Keratinocyte (primary cell): ENCODE measurements at regions not wholly inside any gene's neighbourhood (a gene's known extent, or its start where the extent isn't known, plus 50 kb on each side); places are given as distances from the start of the nearest gene placed in this dataset.

Source experiments
- EZH2 ChIP-seq: IDR thresholded peaks from one replicate; pipeline ENCODE4 v1.6.1; 2012; ENCODE audit warnings: inconsistent platforms, mild to moderate bottlenecking, low read length, moderate library complexity
- TF ChIP-seq, protein P1 (sequence below), 3 experiments: IDR thresholded peaks in 1 of 3; conservative IDR thresholded peaks in 1 of 3; optimal IDR thresholded peaks in 1 of 3; 2 replicates in 2 of 3; 3 replicates in 1 of 3; pipeline versions ENCODE3 to v1.5.1; 2011; ENCODE audit warnings: low read length in 3 of 3, mild to moderate bottlenecking in 3 of 3, moderate library complexity in 2 of 3, control low read depth in 1 of 3, inconsistent platforms in 1 of 3; ENCODE audit not compliant: insufficient read depth in 2 of 3; ENCODE audit errors: extremely low read depth in 1 of 3

DNA sequence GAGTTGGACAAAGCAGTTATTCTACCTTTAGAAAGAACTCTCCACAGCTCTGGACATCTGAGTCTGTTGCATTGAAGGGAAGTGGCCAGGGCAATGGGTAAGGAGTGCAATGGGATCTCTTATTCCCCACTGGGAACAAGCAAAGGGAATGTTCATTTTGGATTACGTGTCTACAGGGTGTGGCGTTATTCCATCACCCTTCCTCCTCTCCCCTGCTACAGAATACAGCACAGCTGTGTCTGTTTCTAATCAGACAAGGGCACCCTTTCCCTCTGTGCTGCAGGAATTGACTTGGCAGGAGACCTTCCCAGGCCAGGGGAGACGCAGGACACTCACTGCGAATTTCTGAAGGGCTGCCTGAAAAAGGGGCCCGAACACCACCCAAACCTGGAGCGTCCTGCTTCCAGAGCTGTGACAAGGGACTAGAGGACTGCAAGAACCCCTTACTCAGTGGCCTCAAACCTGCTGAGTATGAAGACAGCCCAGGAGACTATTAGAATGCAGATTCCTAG is 163.6 kb upstream of the RAB4A start:
- TF ChIP-seq EZH2: no peak
- TF ChIP-seq, protein P1, sequence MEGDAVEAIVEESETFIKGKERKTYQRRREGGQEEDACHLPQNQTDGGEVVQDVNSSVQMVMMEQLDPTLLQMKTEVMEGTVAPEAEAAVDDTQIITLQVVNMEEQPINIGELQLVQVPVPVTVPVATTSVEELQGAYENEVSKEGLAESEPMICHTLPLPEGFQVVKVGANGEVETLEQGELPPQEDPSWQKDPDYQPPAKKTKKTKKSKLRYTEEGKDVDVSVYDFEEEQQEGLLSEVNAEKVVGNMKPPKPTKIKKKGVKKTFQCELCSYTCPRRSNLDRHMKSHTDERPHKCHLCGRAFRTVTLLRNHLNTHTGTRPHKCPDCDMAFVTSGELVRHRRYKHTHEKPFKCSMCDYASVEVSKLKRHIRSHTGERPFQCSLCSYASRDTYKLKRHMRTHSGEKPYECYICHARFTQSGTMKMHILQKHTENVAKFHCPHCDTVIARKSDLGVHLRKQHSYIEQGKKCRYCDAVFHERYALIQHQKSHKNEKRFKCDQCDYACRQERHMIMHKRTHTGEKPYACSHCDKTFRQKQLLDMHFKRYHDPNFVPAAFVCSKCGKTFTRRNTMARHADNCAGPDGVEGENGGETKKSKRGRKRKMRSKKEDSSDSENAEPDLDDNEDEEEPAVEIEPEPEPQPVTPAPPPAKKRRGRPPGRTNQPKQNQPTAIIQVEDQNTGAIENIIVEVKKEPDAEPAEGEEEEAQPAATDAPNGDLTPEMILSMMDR (optimal IDR thresholded peaks at IDR 0.05 in 1 of 3, IDR thresholded peaks at IDR 0.05 in 1 of 3, conservative IDR thresholded peaks at IDR 0.05 in 1 of 3; ENCODE audit: extremely low read depth in 1 of 3, insufficient read depth in 2 of 3, low read length in 3 of 3): no peak
